Transverse colon (tissue), 4 donors: ENCODE measurements at regions not wholly inside any gene's neighbourhood (a gene's known extent, or its start where the extent isn't known, plus 50 kb on each side); places are given as distances from the start of the nearest gene placed in this dataset.

Experiments used
- DNase-seq: peaks from one replicate; pipeline ENCODE4 v3.0.0-alpha.2; 2019
- H3K27ac ChIP-seq, 4 donors: fragments of 200-600 bp; sonication (generic); 2 replicates each; pipeline ENCODE4 v1.5.1; 2016 to 2018; ENCODE audit warnings: inconsistent platforms in 4 of 4
- H3K27me3 ChIP-seq: fragments of 200-600 bp; sonication (generic); 2 replicates; pipeline ENCODE4 v1.5.1; 2017; ENCODE audit warnings: inconsistent platforms
- H3K36me3 ChIP-seq, 4 donors: fragments of 200-600 bp; sonication (generic); 2 replicates each; pipeline ENCODE4 v1.5.1; 2017 to 2019; ENCODE audit warnings: inconsistent platforms in 4 of 4
- H3K4me1 ChIP-seq, 4 donors: fragments of 200-600 bp; sonication (generic); 2 replicates each; pipeline ENCODE4 v1.5.1; 2017 to 2020; ENCODE audit warnings: inconsistent platforms in 4 of 4
- H3K4me3 ChIP-seq, 4 donors: fragments of 200-600 bp; sonication (generic); 1 replicate in 1 of 4; 2 replicates in 3 of 4; pipeline versions ENCODE4 v1.5.1 to v1.6.1; 2017 to 2019; ENCODE audit warnings: inconsistent platforms in 4 of 4
- H3K9me3 ChIP-seq, 2 donors: fragments of 200-600 bp; sonication (generic); 2 replicates each; pipeline ENCODE4 v1.5.1; 2017 to 2019; ENCODE audit warnings: inconsistent platforms in 2 of 2
- CTCF ChIP-seq, 5 experiments: fragments of 200-600 bp in 3 of 5; fragments of 450-650 bp in 2 of 5; sonication (generic) in 3 of 5; IDR thresholded peaks; 1 replicate in 2 of 5; 2 replicates in 3 of 5; pipeline ENCODE4 v1.5.1; 2016 to 2017; ENCODE audit warnings: antibody characterized with exemption in 5 of 5, inconsistent platforms in 3 of 5, mild to moderate bottlenecking in 2 of 5, moderate library complexity in 1 of 5
- EP300 ChIP-seq: sonication (generic); formaldehyde crosslinking; IDR thresholded peaks from one replicate; pipeline ENCODE4 v1.6.1; 2017; ENCODE audit warnings: antibody characterized with exemption, low read depth
- POLR2A ChIP-seq: fragments of 450-650 bp; IDR thresholded peaks from one replicate; pipeline ENCODE4 v1.6.1; 2016; ENCODE audit warnings: antibody characterized with exemption, mild to moderate bottlenecking, moderate library complexity
- POLR2AphosphoS5 ChIP-seq, 3 donors: sonication (generic); formaldehyde crosslinking; IDR thresholded peaks; one replicate each; pipeline ENCODE4 v1.6.1; 2016; ENCODE audit warnings: antibody characterized with exemption in 3 of 3
- WGBS, 2 donors: methylation state at CpG; one replicate each; pipeline ENCODE4 v1.1.5; 2018; ENCODE audit warnings: low coverage in 1 of 2; 5-methylcytosine and 5-hydroxymethylcytosine counted together
- in situ Hi-C, 4 donors: fragments of 200-750 bp; cut with MboI; loops; one replicate each; pipeline versions ENCODE4 v1.15.0 to v1.15.1; 2017; ENCODE audit warnings: low sequenced_read_pairs in 3 of 4, low pct_ligation_motif_present in 1 of 4, low pct_unique_long_range_greater_than_20kb in 1 of 4
- intact Hi-C: fragments of 100-400 bp; cut with DNase I; formaldehyde crosslinking; loops from one replicate; pipeline ENCODE4 v1.15.1; 2023; ENCODE audit warnings: low total_unique reads

GRCh38 chr4:125710766-125711165 lies 396.0 kb downstream of the FAT4 start:
- Histone ChIP-seq H3K4me3 (no peak overlapping the region), H3K9me3 (no peaks in the 10 kb centered on the region), H3K27me3 (no peaks in the 10 kb centered on the region), H3K4me1 (no peaks in the 10 kb centered on the region), H3K27ac (no peak overlapping the region), H3K36me3 (no peaks in the 10 kb centered on the region)
- in situ Hi-C loops (no loop called here), intact Hi-C loops (no loop called here)
- no peak for DNase-seq
- no peak for TF ChIP-seq POLR2AphosphoS5 (IDR thresholded peaks at IDR 0.05)
- TF ChIP-seq POLR2A: no peak
- no peak for TF ChIP-seq CTCF (IDR thresholded peaks at IDR 0.05)
- TF ChIP-seq EP300: no peak

GRCh38 chr4:125714049-125714448 lies 399.3 kb downstream of the FAT4 start:
- Histone ChIP-seq H3K27me3 (no peaks in the 10 kb centered on the region), H3K27ac (no peak overlapping the region), H3K36me3 (no peaks in the 10 kb centered on the region), H3K4me1 (no peaks in the 10 kb centered on the region), H3K9me3 (no peaks in the 10 kb centered on the region), H3K4me3 (no peak overlapping the region)
- no peak for TF ChIP-seq CTCF (IDR thresholded peaks at IDR 0.05)
- no peak for TF ChIP-seq EP300
- TF ChIP-seq POLR2A: no peak
- TF ChIP-seq POLR2AphosphoS5 (IDR thresholded peaks at IDR 0.05): no peak
- intact Hi-C loops: no loop called here
- no peak for DNase-seq
- WGBS, 2 donors: 74 to 81% methylated on average over 3 of the region's 3 CpGs
- in situ Hi-C loops: no loop called here

GRCh38 chr4:125714845-125715244 lies 400.1 kb downstream of the FAT4 start:
- in situ Hi-C loops: no loop called here
- TF ChIP-seq EP300 (no peak), POLR2AphosphoS5 (IDR thresholded peaks at IDR 0.05) (no peak), CTCF (IDR thresholded peaks at IDR 0.05) (no peak), POLR2A (no peak)
- Histone ChIP-seq H3K9me3 (no peaks in the 10 kb centered on the region), H3K36me3 (no peaks in the 10 kb centered on the region), H3K27me3 (no peaks in the 10 kb centered on the region), H3K4me1 (no peaks in the 10 kb centered on the region), H3K27ac (no peak overlapping the region), H3K4me3 (no peak overlapping the region)
- intact Hi-C loops: no loop called here
- no peak for DNase-seq

GRCh38 chr4:125719987-125720386 lies 405.2 kb downstream of the FAT4 start:
- H3K27me3 ChIP-seq: no peaks in the 10 kb centered on the region
- WGBS, 2 donors: 48 to 57% methylated on average over 2 of the region's 2 CpGs
- no peak for TF ChIP-seq POLR2AphosphoS5 (IDR thresholded peaks at IDR 0.05)
- TF ChIP-seq EP300: no peak
- TF ChIP-seq POLR2A: no peak
- TF ChIP-seq CTCF (IDR thresholded peaks at IDR 0.05): no peak
- no peak overlapping the region for H3K27ac ChIP-seq
- in situ Hi-C loops (no loop called here), intact Hi-C loops (no loop called here)
- no peak overlapping the region for H3K4me3 ChIP-seq
- no peaks in the 10 kb centered on the region for H3K4me1 ChIP-seq
- no peaks in the 10 kb centered on the region for H3K36me3 ChIP-seq
- no peaks in the 10 kb centered on the region for H3K9me3 ChIP-seq
- DNase-seq: no peak
